NCI-H1048 (cell line): ENCODE measurements at regions not wholly inside any gene's neighbourhood (a gene's known extent, or its start where the extent isn't known, plus 50 kb on each side); places are given as distances from the start of the nearest gene placed in this dataset.
"Not testable (repeated sequence)": the region's sequence is repeated elsewhere in the genome, so short reads cannot be mapped to it uniquely, and the experiment has no call there.

Experiments
- DNase-seq: peaks from one replicate; lab custom pipeline; 2025; lab: John Stamatoyannopoulos, UW

- no peak for DNase-seq
These were observed 1120.1 kb upstream of the FAM98A start for GRCh38 chr2:34719206-34719605.

DNA sequence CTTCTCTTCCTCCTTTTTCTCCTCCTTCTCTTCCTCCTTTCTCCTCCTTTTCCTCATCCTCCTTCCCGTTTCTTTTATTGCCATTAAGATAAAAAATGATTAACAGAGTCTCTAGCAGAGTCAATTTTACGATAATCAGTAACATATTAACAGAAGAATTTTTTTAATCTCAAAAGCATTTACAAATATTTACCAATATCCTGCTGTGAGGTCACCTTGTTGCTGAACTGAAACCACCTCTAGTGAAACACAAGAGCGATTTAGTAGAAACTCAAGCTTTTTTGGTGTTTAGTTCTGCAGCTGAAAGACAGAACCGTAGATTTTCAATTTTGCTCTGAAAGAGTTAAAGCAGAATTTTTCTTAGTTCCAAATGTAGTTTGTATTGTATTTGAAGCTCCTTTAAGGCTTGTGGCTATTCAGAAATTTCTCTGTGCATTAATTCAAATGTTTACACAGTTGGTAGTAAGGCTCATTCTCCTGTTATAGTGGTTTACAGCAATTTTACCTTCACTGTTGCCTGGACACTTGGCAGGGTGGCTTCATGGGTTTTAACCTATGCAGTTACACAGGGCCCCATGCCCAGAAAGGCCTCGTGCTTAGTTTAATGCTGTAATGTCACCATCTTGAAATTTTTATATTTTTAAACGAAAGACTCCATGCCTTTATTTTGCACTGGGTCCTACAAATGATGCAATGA is 1106.6 kb upstream of the FAM98A start:
- no peak for DNase-seq

GRCh38 chr2:34703292-34703691 is 1104.2 kb upstream of the FAM98A start:
- DNase-seq, result no peak

DNA sequence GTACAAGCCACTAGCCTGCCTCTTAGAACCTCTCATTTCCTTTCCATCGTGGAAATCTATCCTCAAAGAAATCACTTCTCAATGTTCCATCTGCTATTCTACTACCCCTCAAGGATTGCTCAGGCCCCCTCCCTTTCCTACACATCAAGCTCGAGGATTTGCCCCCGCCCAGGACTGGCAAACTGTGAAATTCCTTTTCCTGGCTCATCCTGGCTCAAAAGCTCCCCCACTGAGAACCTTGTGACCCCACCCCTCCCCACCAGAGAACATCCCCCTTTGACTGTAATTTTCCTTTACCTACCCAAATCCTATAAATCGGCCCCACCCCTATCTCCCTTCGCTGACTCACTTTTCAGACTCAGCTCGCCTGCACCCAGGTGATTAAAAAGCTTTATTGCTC is 1103.3 kb upstream of the FAM98A start:
- not testable (repeated sequence) for DNase-seq

DNA sequence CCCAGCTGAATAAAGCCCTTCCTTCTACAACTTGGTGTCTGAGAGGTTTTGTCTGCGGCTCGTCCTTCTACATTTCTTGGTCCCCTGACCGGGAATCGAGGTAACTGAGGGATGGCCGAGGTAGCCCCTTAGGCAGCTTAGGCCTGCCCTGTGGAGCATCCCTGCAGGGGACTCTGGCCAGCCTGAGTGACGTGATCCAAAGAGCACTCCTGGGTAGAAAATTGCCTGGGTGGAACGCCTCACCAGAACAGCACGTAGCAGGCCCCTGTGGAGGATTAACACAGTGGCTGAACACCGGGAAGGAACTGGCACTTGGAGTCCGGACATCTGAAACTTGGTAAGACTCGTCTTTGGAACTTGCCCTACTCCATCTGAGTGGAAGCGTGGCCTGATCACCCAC is 1078.5 kb upstream of the FAM98A start:
- DNase-seq, result not testable (repeated sequence)

GRCh38 chr2:34677119-34677531 is 1078.0 kb upstream of the FAM98A start:
- not testable (repeated sequence) for DNase-seq

GRCh38 chr2:34670482-34670881 is 1071.4 kb upstream of the FAM98A start:
- no peak for DNase-seq

DNA sequence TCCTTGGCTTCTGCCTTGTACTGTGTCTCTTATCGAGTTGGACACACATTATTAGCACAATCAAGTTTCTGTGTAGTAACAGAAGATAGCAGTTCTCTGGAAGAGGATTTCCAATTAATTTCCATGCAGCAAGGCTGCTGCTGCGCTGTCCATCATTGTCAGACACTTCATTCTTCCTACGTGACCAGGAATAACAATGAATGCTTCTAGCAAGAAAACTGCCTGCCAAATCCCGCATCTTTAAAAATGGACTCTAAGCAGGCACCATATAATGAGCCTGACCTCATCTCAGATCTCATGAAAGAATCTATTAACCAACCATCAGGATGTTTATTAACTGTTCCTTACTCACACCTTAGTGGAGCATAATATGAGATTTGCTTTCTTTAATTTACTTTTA is 1067.7 kb upstream of the FAM98A start:
- no peak for DNase-seq

DNA sequence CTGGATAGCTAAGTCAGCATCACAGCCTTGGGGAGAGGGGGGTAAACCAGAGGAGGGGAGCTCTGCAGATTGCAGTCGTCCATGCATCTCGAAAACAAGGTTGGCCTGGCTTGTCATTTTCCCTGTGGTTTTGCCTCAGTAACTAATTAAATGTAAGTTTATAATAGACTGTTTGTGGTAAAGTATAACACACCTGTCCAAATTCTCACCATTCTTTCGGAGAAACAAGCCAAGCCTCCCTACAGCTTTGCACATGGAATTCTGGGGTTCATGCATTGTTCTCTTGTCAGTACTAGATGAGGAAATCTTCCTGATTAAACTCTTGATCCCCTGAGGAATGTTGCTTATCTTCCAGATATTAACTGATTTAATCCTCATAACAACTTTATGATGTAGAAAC is 1065.2 kb upstream of the FAM98A start:
- no peak for DNase-seq

GRCh38 chr2:34663314-34663713 is 1064.2 kb upstream of the FAM98A start:
- DNase-seq, result no peak

- DNase-seq, result no peak
These were observed 1061.6 kb upstream of the FAM98A start for GRCh38 chr2:34660741-34661140.

GRCh38 chr2:34656632-34657031 is 1057.5 kb upstream of the FAM98A start:
- no peak for DNase-seq

GRCh38 chr2:34652636-34653035 is 1053.5 kb upstream of the FAM98A start:
- no peak for DNase-seq

DNA sequence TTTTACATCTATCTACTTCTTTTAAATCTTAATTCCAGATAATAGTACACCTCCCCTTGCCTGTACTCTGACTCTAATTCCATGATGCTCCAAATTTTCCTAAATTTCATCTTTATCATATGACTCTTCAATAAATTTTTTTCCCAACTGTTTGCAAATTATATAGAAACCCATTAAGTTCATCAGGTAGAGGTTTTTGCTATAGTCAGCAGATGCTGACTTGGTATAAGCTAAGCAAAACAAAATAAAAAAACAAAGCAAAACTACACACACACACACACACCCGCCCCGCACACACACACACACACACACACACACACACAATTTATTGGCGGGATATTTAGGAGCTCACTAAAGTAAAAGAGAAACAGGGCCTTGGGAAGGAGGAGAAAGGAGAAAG is 1047.8 kb upstream of the FAM98A start:
- DNase-seq, result no peak

DNA sequence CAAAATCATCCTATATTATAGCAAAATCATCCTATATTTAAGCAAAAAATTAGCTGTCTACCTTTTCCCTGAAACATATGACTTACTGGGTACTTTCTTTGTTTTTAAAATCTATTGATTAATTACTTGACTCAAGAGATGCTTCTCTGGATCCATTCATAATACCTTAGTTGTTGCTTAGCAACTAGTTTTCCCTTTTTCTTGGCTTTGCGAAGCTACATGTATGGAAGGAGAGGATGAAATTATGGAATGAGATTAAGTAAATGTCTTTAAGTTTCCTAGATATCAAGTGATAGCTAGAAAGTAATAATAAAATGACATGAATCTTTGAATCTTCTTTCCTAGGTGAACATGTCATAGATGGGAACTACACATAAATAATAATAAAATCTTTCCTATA is 1033.2 kb upstream of the FAM98A start:
- DNase-seq, result no peak

DNA sequence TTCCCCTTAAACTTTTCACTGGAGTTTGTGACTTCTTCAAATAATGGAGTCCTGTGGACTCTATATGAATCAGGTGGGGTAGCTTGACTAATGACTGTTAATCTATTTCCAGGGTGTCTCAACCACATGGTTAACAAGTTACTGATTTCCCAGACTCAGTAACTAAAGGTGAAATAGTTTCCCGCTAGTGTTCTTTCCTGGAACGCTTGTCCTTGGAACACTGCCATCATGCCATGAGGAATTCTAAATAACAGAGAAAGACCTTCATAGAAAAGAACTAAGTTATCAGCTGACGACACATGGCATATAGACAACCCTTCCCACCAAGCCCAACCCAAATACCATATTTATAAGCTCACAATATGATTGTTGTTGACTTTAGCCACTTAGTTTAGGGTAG is 1027.9 kb upstream of the FAM98A start:
- no peak for DNase-seq

DNA sequence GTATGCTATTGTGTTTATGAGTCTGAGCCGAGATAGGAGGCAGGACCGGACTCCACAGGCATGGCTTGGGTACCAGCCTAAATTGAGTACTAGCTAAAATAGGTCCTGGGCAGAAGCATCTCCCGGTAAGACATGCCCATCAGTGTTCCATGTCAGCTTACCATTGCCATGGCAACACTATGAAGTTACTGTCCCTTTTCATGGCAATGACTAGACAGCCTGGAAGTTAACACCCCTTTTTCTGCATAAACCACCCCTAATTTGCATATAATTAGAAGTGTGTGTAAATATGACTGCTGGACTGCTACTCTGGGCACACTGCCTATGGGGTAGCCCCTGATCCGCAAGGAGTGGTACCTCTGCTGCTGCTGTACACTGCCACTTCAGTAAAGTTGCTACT is 1005.1 kb upstream of the FAM98A start:
- no peak for DNase-seq

- DNase-seq, result no peak
These were observed 1003.2 kb upstream of the FAM98A start for GRCh38 chr2:34602262-34602661.

DNA sequence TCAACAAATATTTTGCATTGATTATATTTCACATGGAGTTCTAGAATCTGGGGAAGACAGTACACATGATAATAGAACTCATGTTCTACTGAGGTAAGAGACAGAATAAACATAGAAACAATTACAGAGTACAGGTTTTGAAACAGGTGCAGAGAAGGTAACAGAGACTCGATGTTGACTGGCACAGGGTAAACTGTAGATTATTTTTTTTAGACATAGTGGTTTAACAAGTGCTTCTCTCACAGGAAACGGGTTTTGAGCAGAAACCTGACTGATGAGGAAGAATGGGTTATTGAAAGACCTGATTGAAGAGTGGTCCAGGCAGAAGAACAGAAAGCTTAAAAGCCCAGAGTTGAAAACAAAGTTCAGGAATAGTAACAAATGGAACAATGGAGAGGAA is 1002.5 kb upstream of the FAM98A start:
- no peak for DNase-seq

DNA sequence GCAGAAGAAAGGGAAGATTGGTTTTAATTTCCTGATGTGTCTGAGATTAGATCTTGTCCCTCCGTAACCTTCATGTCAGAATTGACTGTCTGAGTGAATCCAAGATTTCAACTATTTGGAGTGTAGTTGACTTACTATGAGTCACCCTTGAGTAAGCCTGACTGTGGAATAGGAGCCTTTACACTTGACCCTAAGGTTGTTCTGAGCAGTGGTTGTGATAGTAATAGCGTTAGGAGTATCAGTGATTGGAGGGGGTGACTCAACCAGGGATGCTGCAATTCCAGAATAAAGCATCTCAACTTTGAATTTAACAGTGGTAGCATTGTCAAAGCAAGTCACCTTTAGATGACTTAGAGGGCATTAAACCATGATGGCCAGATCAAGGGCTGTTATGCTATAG is 979.5 kb upstream of the FAM98A start:
- DNase-seq, result no peak

GRCh38 chr2:34570266-34570872 is 971.3 kb upstream of the FAM98A start:
- DNase-seq, result no peak

DNA sequence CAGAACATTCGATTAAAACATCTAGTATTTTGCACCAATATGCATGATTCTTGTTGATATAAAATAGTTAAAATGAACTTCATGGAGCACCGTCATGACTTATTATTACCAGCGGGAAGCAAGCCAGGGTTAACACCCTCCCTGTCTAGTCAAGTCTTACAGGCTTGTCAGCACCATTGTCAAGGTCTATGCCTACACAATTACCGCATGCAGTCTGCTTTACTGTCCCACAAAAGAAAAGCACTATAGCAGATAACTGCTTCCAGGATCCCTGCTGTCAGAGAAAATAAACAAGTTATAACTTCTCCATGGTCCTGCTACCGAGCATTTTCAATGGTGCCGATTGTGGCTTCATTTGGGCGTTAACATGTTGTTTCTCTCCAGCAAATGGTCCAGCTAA is 968.0 kb upstream of the FAM98A start:
- DNase-seq, result no peak

GRCh38 chr2:34552337-34552736 is 953.2 kb upstream of the FAM98A start:
- DNase-seq, result no peak

- DNase-seq, result no peak
These were observed 950.7 kb upstream of the FAM98A start for GRCh38 chr2:34549710-34550345.
